Chondrocyte (in vitro differentiated cells): ENCODE measurements at regions not wholly inside any gene's neighbourhood (a gene's known extent, or its start where the extent isn't known, plus 50 kb on each side); places are given as distances from the start of the nearest gene placed in this dataset.

ENCODE experiments used
- DNase-seq: peaks from one replicate; pipeline ENCODE4 v3.0.0; 2021; ENCODE audit warnings: mixed read lengths, low spot score
- H3K27ac Mint-ChIP-seq: one replicate; pipeline ENCODE4 v1.8.0; 2021; ENCODE audit warnings: mild to moderate bottlenecking, moderate library complexity, mixed read lengths; ENCODE audit not compliant: unreplicated experiment
- H3K27me3 Mint-ChIP-seq: 2 replicates; pipeline ENCODE4 v1.8.0; 2021; ENCODE audit warnings: low read depth, mixed read lengths
- H3K36me3 Mint-ChIP-seq: 2 replicates; pipeline ENCODE4 v1.8.0; 2021; ENCODE audit warnings: low read depth, mixed read lengths
- H3K4me1 Mint-ChIP-seq: 2 replicates; pipeline ENCODE4 v1.8.0; 2021; ENCODE audit warnings: low read depth, mild to moderate bottlenecking, mixed read lengths
- H3K4me3 Mint-ChIP-seq: one replicate; pipeline ENCODE4 v1.8.0; 2021; ENCODE audit warnings: mild to moderate bottlenecking, moderate library complexity, mixed read lengths; ENCODE audit not compliant: unreplicated experiment
- H3K9me3 Mint-ChIP-seq: 2 replicates; pipeline ENCODE4 v1.8.0; 2021; ENCODE audit warnings: low read depth, mixed read lengths
- TF ChIP-seq, protein P1 (sequence below): fragments of 200-600 bp; sonication (generic); IDR thresholded peaks from 2 replicates; pipeline ENCODE4 v1.5.0; 2021; ENCODE audit warnings: antibody characterized with exemption, mild to moderate bottlenecking, moderate library complexity

DNA sequence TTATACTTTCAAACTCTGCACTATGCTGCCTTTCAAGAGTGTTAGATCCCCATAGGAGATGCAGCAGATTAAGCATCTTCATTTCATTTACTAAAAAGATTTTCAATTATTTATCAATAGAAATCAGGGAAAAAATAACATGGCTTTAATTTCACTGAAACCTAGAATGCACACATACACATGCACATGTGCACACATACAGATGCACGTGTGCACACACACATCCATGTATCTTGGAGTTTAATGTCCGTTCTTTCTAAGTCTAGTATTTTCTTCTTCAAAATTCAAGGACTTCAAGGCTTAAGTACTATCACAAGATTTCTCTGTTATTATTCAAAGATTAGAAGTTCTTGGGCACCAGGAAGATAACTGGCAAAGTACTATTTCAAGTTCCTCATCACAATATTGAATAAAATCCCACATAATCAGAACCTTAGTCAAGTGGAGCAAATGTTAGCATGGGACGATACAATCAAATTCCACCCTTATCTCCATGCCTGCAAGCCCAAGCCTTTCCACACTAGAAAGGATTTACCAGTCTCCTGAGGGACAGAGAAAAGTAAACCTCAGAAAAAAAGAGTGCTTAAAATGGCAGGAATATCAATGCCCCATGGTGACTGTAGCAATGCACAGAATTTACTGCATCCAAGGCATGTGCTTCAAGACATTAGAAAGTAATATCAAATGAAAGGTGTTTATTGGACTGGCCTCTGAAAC is 494.4 kb downstream of the XPNPEP1 start:
- Mint-ChIP-seq H3K27ac (no peak overlapping the region), H3K27me3 (peaks cover 14% of the 10 kb centered on the region), H3K9me3 (no peaks in the 10 kb centered on the region), H3K4me1 (peaks cover 10% of the 10 kb centered on the region), H3K36me3 (no peaks in the 10 kb centered on the region), H3K4me3 (no peak overlapping the region)
- DNase-seq: no peak
- TF ChIP-seq, protein P1, sequence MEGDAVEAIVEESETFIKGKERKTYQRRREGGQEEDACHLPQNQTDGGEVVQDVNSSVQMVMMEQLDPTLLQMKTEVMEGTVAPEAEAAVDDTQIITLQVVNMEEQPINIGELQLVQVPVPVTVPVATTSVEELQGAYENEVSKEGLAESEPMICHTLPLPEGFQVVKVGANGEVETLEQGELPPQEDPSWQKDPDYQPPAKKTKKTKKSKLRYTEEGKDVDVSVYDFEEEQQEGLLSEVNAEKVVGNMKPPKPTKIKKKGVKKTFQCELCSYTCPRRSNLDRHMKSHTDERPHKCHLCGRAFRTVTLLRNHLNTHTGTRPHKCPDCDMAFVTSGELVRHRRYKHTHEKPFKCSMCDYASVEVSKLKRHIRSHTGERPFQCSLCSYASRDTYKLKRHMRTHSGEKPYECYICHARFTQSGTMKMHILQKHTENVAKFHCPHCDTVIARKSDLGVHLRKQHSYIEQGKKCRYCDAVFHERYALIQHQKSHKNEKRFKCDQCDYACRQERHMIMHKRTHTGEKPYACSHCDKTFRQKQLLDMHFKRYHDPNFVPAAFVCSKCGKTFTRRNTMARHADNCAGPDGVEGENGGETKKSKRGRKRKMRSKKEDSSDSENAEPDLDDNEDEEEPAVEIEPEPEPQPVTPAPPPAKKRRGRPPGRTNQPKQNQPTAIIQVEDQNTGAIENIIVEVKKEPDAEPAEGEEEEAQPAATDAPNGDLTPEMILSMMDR: no peak

DNA sequence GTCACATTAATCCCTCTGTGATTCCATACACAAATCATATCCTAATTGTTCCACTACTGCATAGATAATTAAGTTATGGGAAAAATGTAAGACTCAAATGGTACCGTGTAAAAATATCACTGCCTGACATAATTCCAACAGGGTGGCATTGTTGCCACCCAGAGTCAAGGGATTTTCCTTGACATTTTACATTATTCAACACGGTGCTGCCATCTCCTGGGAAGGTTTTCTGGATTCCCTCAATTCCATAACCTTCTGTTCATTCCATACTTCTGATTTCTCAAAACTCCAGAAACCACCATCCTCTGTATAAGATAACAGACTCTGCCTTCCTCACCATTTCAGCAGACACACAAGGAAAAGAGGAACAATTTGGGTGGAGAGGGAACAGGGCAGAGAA is 495.9 kb downstream of the XPNPEP1 start:
- Mint-ChIP-seq H3K27ac (no peak overlapping the region), H3K36me3 (no peaks in the 10 kb centered on the region), H3K4me1 (peaks cover 10% of the 10 kb centered on the region), H3K27me3 (peaks cover 18% of the 10 kb centered on the region), H3K9me3 (no peaks in the 10 kb centered on the region), H3K4me3 (no peak overlapping the region)
- TF ChIP-seq, protein P1: peak; percentile 77
- no peak for DNase-seq

DNA sequence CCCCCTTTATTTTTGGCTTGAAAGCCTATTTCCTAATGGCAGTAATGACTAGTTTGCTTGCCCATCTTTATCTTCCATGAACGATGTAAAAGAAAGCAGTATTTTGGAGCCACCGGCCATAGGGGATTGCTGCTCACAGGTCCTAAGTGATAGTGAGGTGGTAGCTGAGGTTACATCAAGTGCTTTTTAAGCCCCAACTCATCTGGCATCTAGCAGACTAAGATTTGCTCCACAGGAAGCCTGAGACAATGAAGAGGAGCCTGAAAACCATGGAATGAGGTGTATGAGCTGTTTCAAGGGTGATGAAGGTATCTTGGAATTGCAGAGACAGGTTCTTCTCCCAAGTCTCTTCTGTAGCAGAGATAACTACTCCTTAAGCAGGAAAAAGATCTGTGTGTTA is 496.3 kb downstream of the XPNPEP1 start:
- Mint-ChIP-seq H3K4me1 (peaks cover 10% of the 10 kb centered on the region), H3K36me3 (no peaks in the 10 kb centered on the region), H3K27me3 (peaks cover 18% of the 10 kb centered on the region), H3K4me3 (no peak overlapping the region), H3K27ac (no peak overlapping the region), H3K9me3 (no peaks in the 10 kb centered on the region)
- TF ChIP-seq, protein P1: no peak
- DNase-seq: no peak

DNA sequence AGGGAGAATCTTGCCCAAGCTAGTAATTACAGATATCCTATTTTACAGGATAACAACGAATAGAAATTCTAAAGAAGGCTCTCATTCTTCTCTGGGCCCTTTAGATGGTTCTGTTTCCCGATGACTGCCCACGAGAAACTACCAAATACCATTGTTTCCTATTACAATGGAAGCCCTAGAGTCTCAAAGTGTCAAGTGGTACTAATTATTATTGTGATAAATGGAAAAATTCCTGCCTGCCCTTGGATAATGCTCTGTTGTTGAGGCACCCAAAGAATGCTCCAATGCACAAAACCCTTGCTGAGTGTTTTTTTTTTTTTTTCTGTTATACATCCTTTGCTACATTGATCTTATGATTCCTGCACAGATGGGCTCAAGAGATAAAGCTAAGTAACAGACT is 504.5 kb downstream of the XPNPEP1 start:
- TF ChIP-seq, protein P1: no peak
- Mint-ChIP-seq H3K36me3 (no peaks in the 10 kb centered on the region), H3K4me1 (no peaks in the 10 kb centered on the region), H3K9me3 (peaks cover 3% of the 10 kb centered on the region), H3K4me3 (no peak overlapping the region), H3K27ac (no peak overlapping the region), H3K27me3 (peaks cover 6% of the 10 kb centered on the region)
- no peak for DNase-seq

DNA sequence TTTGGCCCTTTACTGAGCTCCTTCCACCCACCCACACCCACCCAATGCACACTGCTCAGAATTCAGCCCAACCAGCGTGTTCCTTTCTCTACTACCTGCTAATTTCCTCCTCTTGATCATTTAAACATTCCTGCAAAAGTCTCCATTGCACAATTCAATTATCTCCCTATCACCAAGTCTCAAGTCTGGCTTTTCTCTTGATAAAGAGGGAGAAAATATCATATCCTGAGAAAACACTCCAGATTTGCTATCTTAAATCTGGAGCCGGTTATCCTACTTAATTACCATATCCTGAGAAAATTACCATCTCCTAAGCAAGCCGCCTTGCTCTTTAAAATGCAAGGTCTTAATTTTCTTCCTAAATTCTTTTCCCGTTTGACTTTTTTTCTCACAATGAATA is 505.5 kb downstream of the XPNPEP1 start:
- Mint-ChIP-seq H3K36me3 (no peaks in the 10 kb centered on the region), H3K4me1 (no peaks in the 10 kb centered on the region), H3K9me3 (peaks cover 3% of the 10 kb centered on the region), H3K4me3 (no peak overlapping the region), H3K27ac (no peak overlapping the region), H3K27me3 (peaks cover 2% of the 10 kb centered on the region)
- TF ChIP-seq, protein P1: no peak
- DNase-seq: no peak
